ENCODE measurements at regions not wholly inside any gene's neighbourhood (a gene's known extent, or its start where the extent isn't known, plus 50 kb on each side); places are given as distances from the start of the nearest gene placed in this dataset.

DNA sequence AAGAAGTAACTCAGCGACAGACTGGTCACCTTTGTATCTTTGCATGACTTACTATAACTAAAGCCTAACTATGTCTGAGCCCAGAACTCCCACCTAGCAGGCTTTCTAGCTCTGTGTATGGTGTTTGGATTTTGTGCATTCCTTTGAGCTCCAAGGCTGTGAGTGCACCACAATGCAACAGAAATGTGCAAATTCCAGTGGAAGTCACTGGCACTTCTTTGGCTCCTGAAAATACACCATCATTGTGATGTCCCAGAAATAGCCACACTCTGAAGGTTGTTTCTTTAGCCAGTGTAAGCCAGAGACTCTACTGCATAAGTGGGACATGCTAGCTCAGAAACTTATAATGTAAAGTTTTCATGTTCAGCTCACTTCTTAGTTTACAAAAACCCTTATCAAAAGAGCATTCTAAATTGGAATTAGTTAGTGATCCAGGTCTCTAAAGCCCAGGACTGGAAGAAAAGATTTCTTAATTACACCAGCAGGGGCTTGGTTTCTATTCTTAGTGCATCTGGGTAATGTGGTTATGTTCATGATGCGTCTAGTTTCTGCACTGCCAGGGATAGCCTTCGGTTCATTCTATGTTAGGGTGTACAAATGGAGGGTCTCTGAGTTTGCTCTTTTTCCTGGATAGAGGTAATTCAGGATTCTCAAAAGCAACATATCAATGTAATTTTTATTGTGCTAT is 1239.5 kb upstream of the ZEB2 start:
- no peak for TF ChIP-seq ZNF565 (CRISPR knock-in tag; conservative IDR thresholded peaks at IDR 0.05; ENCODE audit: low read depth)
- TF ChIP-seq, protein P1, sequence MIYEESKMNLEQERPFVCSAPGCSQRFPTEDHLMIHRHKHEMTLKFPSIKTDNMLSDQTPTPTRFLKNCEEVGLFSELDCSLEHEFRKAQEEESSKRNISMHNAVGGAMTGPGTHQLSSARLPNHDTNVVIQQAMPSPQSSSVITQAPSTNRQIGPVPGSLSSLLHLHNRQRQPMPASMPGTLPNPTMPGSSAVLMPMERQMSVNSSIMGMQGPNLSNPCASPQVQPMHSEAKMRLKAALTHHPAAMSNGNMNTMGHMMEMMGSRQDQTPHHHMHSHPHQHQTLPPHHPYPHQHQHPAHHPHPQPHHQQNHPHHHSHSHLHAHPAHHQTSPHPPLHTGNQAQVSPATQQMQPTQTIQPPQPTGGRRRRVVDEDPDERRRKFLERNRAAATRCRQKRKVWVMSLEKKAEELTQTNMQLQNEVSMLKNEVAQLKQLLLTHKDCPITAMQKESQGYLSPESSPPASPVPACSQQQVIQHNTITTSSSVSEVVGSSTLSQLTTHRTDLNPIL (CRISPR knock-in tag; IDR thresholded peaks at IDR 0.05; ENCODE audit: low read depth), result no peak
- TF ChIP-seq, protein P2, sequence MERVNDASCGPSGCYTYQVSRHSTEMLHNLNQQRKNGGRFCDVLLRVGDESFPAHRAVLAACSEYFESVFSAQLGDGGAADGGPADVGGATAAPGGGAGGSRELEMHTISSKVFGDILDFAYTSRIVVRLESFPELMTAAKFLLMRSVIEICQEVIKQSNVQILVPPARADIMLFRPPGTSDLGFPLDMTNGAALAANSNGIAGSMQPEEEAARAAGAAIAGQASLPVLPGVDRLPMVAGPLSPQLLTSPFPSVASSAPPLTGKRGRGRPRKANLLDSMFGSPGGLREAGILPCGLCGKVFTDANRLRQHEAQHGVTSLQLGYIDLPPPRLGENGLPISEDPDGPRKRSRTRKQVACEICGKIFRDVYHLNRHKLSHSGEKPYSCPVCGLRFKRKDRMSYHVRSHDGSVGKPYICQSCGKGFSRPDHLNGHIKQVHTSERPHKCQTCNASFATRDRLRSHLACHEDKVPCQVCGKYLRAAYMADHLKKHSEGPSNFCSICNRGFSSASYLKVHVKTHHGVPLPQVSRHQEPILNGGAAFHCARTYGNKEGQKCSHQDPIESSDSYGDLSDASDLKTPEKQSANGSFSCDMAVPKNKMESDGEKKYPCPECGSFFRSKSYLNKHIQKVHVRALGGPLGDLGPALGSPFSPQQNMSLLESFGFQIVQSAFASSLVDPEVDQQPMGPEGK (CRISPR knock-in tag; IDR thresholded peaks at IDR 0.05; ENCODE audit: borderline replicate concordance), result no peak
